GM12878 (cell line): ENCODE measurements at regions not wholly inside any gene's neighbourhood (a gene's known extent, or its start where the extent isn't known, plus 50 kb on each side); places are given as distances from the start of the nearest gene placed in this dataset.

Experiments used
- CTCF ChIP-seq, 3 experiments: IDR thresholded peaks in 2 of 3; conservative IDR thresholded peaks in 1 of 3; 2 replicates each; pipeline ENCODE4 v1.5.1; 2011; ENCODE audit warnings: low read depth in 3 of 3, low read length in 3 of 3, mild to moderate bottlenecking in 3 of 3, control low read depth in 2 of 3, moderate library complexity in 2 of 3, inconsistent platforms in 1 of 3, mixed read lengths in 1 of 3; ENCODE audit not compliant: control insufficient read depth in 2 of 3, insufficient read depth in 1 of 3; ENCODE audit errors: extremely low read depth in 1 of 3
- USF1 ChIP-seq: IDR thresholded peaks from 2 replicates; pipeline ENCODE4 v1.6.1; 2011; ENCODE audit warnings: borderline replicate concordance, low read depth, mild to moderate bottlenecking, moderate library complexity, mixed read lengths, low read length; ENCODE audit not compliant: insufficient read depth; ENCODE audit errors: extremely low read length

- TF ChIP-seq CTCF (IDR thresholded peaks at IDR 0.05 in 2 of 3, conservative IDR thresholded peaks at IDR 0.05 in 1 of 3; ENCODE audit: control insufficient read depth in 2 of 3, extremely low read depth in 1 of 3, insufficient read depth in 1 of 3, low read depth in 3 of 3, low read length in 3 of 3), result no peak
- TF ChIP-seq USF1, result no peak
Measured at GRCh38 chr13:76286178-76286577, 600.0 kb downstream of the KCTD12 start.
